ENCODE measurements at regions not wholly inside any gene's neighbourhood (a gene's known extent, or its start where the extent isn't known, plus 50 kb on each side); places are given as distances from the start of the nearest gene placed in this dataset.
"Not testable (repeated sequence)": the region's sequence is repeated elsewhere in the genome, so short reads cannot be mapped to it uniquely, and the experiment has no call there.

GRCh38 chr9:117775591-117775990 is 71.4 kb downstream of the TLR4 start:
- no peak for DNase-seq (ENCODE audit: low read depth)

DNA sequence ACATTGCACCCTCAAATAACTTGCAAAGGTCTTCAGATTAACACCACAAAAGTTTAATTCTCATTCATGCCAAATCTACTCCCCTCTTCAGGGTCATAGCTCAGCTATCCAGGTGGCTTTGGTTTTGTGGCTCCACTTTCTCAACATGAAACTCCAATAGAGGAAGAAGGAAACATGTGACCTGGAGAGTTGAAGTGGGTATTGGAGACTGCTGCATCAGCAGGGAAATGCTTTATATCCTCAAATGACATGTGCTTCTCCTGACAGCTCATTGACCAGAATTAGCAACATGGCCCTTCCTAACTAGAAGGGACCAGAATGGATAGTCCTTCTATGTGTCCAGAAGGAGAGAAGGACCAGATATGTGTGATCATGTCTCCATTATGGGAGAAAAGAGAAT is 73.6 kb downstream of the TLR4 start:
- DNase-seq (ENCODE audit: low read depth): no peak

- no peak for DNase-seq (ENCODE audit: low read depth)
Observed at GRCh38 chr9:117779760-117780159, 75.6 kb downstream of the TLR4 start.

DNA sequence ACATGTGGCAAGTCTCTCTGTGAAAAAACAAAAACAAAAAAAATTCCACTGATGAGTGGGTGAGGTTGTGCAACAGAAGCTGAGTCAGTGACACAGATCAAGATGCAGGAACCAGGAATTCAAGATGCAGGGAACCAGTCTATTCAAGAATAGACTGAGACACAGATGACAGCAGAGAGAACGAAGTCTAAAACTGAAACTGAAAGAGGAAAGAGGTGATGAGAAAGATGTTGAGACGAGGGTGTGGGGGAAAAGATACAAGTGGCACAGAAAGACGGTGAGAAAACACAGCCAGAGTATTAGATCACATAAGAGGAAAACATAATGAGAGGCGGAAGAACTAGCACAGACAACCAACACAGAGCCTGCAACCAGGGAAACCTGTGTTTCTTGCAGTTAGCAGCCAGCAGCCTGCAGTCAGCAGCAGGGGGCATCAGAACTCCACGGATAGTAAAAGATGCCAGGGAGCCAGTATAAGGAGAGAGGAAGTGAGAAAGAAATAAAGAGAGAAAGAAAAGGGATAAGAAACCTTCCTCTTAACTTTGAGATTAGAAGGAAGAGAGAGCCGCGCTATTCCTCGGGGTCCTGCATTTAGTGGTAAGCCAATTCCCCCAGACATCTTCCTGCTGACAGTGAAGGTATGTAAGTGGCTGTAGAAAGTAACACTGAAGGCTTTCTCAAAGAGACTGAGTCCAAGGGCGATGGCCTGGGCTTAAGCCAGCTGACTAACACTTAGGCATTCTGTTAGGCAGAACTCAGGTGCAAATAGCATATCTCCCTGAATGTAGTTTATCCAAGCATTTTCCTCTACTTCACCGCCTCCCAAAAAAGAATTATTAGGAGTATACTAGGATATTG is 79.0 kb downstream of the TLR4 start:
- peak; percentile 79 for DNase-seq (ENCODE audit: low read depth)

- DNase-seq (ENCODE audit: low read depth): peak; percentile 24
Observed at GRCh38 chr9:117783828-117784227, 79.6 kb downstream of the TLR4 start.

DNA sequence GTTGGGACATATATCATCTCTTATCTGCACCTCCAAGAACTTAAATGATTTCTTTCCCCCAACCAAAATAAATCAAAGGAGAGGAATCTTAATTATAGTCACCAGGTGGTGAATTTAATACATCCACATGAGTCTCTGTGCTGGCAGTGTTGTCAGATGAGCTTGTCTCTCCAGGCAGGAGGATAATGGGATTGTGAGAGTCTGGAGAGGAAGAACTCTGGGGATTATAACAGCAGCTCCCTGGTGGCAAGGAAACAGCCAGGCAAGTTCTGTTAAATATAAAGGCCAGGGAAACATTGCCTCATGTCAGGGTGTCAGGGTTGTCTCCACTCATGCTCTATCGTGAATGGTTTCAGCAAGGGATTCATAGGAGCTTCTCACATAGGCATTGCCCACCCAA is 80.8 kb downstream of the TLR4 start:
- DNase-seq (ENCODE audit: low read depth): no peak

- peak; percentile 31 for DNase-seq (ENCODE audit: low read depth)
Observed at GRCh38 chr9:117787746-117788145, 83.5 kb downstream of the TLR4 start.

DNA sequence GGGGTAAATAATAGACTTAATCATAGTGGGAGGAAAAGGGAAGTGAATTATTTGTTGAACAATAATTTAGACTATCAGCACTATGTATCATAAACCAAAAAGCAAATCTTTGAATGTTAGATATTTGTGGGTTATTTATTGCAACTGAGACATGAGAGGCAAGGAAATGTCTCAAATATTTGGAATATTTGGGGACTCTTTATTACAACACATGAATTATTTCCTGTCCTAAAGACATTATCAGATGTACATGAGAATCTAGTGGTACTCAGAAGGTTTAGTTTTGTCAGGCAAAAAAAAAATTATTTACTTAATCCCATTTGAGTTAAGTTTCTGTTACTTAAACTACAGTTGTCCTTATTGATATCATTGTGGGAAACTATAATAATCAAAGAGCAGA is 91.1 kb downstream of the TLR4 start:
- no peak for DNase-seq (ENCODE audit: low read depth)

DNA sequence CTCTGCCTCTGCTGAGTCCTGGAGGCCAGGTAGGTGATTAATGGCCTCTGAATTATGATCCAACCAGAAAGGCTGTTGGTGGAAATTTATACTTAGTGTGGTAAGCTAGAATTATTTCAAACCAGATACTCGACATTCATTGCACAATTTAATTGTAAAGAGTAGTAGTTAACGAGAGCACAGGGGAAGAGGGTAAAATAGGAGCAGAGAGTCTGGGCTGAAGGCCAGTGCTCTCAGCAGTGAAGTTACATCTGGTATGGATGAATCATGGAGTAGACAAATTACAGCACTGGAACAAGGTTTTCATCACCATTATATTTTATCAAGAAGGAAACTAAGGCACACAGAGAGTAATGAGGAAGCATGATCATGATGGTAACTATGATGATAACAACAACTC is 92.5 kb downstream of the TLR4 start:
- peak; percentile 35 for DNase-seq (ENCODE audit: low read depth)

GRCh38 chr9:117800389-117800788 is 96.2 kb downstream of the TLR4 start:
- DNase-seq (ENCODE audit: low read depth): peak; percentile 18

- no peak for DNase-seq (ENCODE audit: low read depth)
Observed at GRCh38 chr9:117809751-117810150, 105.5 kb downstream of the TLR4 start.

- DNase-seq (ENCODE audit: low read depth): no peak
Observed at GRCh38 chr9:117815315-117815714, 111.1 kb downstream of the TLR4 start.

GRCh38 chr9:117815948-117816347 is 111.7 kb downstream of the TLR4 start:
- DNase-seq (ENCODE audit: low read depth): no peak

DNA sequence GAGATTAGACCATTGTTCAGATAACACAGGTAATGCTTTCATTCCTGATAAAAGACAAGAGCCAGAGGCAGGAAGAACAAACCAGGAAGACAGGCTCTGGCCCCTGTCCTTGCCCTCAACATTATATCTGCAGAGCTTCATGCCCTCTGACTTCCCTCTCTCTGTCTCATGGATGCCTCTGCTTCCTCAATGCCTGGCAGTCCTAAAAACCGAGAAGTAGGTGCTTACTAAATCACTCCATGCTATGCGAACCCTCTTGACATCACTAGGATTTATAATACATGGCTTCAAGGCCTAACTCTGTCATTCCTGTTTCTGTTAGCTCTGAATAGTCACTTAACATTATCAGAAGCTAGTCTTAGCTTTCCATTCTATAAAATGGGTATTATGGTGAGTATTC is 117.8 kb downstream of the TLR4 start:
- DNase-seq (ENCODE audit: low read depth): no peak

- no peak for DNase-seq (ENCODE audit: low read depth)
Observed at GRCh38 chr9:117823576-117823975, 119.4 kb downstream of the TLR4 start.

DNA sequence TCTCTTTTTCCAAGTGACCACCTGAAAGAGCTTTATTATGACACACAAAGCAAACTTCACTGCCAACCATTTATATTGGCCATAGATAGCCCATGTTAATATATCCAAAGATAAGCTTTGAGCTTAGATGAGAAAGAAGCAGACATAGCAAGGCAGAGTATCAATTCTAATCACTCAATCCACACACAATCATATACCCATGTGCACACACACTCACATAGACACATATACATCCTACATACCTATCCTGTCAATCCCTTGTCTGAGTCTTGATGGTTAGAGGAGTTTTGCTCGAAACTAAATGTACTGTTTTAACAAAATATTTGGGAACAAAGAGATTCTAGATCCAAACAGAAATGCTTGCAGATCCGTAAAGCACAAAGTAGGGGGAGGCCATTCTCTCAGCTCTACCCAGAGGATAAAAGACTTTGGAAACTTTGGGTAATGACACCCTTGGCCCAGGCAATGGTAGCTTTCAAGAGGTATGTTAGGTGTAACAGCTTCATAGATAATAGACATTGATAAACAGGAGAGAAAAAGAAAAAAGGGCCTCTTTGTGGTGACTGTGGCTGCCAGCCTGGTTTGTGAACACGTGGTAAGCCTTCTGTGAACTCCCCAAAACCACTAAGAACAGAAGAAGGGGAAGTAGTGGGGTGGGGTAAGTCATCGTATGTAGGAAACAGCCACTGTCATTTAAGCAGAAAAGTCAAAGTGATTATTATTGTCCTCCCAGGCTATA is 121.6 kb downstream of the TLR4 start:
- no peak for DNase-seq (ENCODE audit: low read depth)

- DNase-seq (ENCODE audit: low read depth): no peak
Observed at GRCh38 chr9:117826837-117827236, 122.6 kb downstream of the TLR4 start.

GRCh38 chr9:117827456-117827855 is 123.3 kb downstream of the TLR4 start:
- DNase-seq (ENCODE audit: low read depth): no peak

GRCh38 chr9:117828466-117828865 is 124.3 kb downstream of the TLR4 start:
- no peak for DNase-seq (ENCODE audit: low read depth)

DNA sequence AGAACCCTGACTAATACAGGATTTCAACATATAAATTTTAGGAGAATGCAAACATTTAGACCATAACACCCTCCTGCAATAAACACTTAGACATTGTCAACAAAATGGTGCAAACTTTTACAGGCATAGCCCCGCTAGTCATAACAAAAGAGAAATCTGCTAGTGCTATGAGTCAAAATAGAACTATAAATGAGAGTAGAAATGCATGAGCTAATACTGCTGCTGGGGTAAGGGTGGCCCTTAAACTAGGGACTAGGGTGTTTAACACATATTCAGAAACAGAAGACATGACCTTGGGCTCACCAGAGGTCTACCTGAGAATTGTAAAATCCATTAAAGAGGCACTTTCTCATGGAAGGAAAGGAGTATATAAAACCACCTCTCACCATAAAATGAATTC is 131.6 kb downstream of the TLR4 start:
- no peak for DNase-seq (ENCODE audit: low read depth)

- DNase-seq (ENCODE audit: low read depth): no peak
Observed at GRCh38 chr9:117839862-117840261, 135.7 kb downstream of the TLR4 start.

- DNase-seq (ENCODE audit: low read depth): not testable (repeated sequence)
Observed at GRCh38 chr9:117851836-117852461, 147.7 kb downstream of the TLR4 start.

GRCh38 chr9:117858561-117858960 is 154.4 kb downstream of the TLR4 start:
- no peak for DNase-seq (ENCODE audit: low read depth)

Measured in M059J (cell line).